T-helper 2 cell treated with Interferon-gamma antibody and Interleukin-4, amounts not matched to agents 100 ng/mL and 5 ng/mL, for 36 hours (primary cell): ENCODE measurements at regions not wholly inside any gene's neighbourhood (a gene's known extent, or its start where the extent isn't known, plus 50 kb on each side); places are given as distances from the start of the nearest gene placed in this dataset.
"Not testable (repeated sequence)": the region's sequence is repeated elsewhere in the genome, so short reads cannot be mapped to it uniquely, and the experiment has no call there.

Source experiments
- intact Hi-C: fragments of 100-400 bp; cut with micrococcal nuclease; formaldehyde crosslinking; loops from one replicate; pipeline ENCODE4 v1.15.1; 2023

DNA sequence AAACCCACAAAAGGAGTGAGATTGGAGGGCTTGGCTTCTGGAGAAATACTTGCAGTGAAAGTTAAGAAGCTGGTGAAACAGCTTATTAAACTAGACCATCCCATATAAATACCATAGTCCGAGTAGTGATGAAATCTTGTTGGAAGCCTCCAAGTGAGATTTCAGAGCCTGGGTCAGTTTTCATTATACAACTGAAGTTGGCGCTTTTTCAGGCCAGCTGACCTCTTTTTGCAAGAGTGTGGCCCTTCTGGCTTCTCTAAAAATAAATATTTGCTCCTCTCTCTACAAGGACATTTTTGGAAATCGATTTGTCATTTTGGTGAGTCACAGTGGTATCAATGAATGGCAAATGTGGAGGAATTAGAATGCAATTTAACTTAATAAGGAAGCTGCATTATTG lies 51.2 kb upstream of the THRB start:
- intact Hi-C loops: no loop called here

DNA sequence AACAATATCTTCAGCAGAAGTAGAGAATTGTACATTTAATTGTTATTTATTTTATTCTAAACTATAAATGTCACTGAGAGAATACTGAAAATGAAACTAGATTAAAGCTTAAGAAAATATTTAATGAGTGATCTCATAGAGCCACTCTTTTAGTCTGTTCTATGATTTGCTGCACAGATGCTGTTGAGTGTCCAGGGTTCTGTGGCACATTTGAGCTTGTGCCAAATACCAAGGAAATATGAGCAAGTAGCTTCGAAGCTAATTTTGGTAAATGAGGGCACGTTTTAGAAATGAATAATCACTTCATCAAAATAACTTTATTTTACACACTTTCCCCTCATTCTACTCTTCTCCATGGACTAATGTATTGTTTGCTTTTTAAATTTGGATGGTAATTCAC lies 53.6 kb upstream of the THRB start:
- intact Hi-C loops: no loop called here

DNA sequence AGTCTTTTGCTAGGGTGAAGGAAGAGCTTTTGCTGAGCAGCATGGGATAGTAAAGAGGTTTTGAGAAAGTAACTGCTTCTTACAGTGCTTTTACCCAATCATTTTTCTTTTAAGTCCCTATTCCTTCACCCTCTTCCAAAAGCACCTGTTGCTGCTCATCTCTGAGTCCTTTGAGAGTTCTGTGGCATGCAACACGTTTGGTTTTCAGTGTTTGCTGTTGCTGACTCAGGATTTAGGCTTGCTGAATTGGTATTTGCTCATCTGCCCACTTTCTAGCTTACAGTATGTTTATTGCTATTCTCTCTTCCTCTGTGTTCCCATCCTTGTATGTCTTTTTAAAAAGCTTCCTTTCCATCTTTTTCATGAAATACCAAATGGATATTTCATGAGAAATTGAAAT lies 55.9 kb upstream of the THRB start:
- intact Hi-C loops: no loop called here

DNA sequence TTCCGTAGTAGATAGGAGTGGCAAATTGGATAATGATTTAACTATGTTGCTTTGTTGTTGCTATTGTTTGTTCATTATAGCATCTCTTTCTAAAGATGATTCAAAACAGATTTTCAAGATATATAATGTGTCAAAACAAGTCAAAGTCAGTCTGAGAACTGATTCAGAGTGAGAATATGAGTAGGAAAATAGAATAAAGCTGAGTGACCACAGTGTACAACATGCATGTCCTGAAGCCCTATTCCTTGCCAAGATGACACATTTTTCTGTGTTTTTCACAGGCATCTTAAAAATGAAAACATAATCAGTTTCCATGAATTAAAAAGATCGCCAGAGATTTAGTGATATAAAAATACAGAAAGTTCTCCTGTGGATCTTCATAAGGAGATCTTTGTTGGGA lies 57.0 kb upstream of the THRB start:
- intact Hi-C loops: no loop called here

DNA sequence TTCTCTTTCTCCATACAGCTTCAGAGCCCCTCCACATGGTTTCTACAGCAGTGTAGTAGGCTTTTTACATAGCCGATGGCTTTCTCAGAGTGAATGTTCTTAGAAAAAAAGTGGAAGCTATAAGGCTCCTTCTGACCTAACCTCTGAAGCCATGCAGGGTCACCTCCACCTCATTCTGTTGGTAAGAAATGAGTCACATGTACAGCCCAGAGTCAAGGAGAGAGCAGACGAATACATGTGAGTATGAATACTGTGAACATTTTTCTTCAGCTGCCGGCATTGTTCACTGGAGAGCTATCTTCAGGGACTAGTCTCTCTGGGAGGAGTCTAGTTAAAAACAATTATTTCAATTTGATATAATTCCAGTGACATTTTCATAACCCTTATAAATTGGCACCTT lies 68.2 kb upstream of the THRB start:
- intact Hi-C loops: no loop called here

DNA sequence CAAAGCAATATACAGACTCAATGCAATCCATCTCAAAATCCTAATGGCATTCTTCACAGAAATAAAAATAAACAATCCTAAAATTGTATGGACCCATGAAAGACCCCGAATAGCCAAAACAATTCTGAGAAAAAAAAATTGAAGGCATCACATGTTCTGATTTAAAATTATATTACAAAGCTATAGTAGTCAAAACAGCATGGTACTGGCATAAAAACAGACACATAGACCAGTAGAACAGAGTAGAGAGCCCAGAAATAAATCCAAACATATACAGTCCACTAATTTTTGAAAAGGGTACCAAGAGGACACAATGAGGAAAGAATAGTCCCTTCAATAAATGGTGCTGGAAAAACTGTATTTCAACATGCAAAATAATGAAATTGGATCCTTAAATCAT lies 70.4 kb upstream of the THRB start:
- intact Hi-C loops: no loop called here

DNA sequence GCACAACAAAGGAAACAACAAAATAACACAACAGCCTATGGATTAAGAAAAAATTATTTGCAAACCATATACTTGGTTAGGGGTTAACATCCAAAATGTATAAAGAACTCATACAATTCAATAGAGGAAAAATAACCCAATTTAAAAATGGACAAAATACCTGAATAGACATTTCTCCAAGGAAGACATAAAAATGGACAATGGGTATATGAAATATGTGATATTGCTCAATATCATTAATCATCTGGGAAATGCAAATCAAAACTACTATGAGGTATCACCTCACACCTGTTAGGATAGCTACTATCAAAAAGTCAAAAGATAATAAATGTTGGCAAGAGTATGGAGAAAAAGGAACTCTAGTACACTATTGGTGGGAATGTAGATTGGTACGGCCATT lies 71.0 kb upstream of the THRB start:
- intact Hi-C loops: no loop called here

DNA sequence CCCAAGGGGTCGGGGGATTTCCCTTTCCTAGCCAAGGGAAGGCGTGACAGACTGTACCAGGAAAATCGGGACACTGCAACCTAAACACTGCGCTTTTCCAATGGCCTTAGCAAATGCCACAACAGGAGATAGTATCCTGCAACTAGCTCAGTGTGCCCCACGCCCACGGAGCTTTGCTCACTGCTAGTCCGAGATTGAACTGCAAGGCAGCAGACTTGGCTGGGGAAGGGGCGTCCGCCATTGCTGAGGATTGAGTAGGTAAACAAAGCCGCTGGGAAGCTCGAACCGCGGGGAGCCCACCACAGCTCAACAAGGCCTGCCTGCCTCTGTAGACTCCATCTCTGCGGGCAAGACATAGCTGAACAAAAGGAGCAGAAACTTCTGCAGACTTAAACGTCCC lies 72.3 kb upstream of the THRB start:
- intact Hi-C loops: no loop called here

DNA sequence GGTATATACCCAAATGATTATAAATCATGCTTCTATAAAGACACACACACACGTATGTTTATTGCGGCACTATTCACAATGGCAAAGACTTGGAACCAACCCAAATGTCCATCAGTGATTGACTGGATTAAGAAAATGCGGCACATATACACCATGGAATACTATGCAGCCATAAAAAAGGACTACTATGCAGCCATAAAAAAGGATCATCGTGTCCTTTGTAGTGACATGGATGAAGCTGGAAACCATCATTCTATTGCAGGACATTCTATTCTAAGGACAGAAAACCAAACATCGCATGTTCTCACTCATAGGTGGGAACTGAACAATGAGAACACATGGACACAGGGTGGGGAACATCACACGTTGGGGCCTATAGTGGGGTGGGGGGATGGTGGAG lies 77.8 kb upstream of the THRB start:
- intact Hi-C loops: not testable (repeated sequence)

DNA sequence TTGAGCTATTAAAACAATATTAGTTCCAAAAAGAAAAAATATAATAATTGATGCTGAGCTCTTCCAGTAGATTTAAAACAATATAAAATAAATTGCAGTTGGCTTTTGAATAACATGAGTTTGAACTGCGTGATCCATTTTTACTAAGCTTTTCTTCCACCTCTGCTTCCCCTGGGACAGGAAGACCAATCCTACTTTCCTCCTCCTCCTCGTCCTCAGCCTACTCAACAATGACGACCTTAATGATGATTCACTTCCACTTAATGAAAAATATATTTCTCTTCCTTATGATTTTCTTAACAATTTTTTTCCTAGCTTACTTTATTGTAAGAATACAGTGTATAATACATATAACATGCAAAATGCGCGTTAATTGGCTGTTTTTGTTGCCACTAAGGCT lies 78.9 kb upstream of the THRB start:
- intact Hi-C loops: no loop called here

DNA sequence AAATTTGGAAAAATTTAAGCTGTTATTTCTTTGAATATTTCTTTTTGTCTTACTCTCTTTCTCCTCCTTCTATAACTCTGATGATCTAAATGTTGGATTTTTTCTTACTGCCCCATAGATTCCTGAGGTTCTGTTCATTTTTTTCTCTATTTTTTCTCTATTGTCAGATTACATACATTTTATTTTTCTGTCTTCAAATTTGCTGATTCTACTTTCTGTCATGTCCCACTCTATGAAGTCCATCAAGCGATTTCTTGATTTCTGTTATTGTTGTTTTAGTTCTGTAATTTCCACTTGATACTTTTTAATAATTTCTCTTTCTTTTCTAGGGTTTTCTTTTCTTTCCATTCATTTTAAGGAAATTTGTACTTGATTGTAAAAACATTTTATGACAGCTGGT lies 83.7 kb upstream of the THRB start:
- intact Hi-C loops: no loop called here

DNA sequence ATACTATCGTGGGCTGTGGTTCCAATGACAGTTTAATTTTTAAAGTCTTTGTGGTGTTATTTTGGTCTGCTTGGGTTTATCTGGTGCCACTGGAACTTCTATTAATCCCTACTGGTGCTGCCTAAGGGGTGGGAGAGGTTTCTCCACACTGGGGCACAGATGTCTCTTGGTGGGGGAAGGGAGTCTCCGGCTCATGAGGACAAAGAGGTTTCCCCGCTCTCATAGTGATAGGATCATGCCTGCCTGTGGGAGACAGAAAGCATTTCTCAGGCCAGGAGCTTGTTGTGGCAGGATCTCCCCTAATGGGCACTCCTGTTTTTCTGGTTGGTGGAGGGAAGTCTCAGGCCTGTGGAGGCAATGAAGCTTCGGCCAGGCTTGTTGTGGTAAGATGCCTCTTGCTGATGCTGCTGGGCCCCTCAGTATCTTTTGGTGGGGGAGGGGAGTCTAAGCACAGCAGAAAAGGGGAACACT lies 84.3 kb upstream of the THRB start:
- intact Hi-C loops: no loop called here

DNA sequence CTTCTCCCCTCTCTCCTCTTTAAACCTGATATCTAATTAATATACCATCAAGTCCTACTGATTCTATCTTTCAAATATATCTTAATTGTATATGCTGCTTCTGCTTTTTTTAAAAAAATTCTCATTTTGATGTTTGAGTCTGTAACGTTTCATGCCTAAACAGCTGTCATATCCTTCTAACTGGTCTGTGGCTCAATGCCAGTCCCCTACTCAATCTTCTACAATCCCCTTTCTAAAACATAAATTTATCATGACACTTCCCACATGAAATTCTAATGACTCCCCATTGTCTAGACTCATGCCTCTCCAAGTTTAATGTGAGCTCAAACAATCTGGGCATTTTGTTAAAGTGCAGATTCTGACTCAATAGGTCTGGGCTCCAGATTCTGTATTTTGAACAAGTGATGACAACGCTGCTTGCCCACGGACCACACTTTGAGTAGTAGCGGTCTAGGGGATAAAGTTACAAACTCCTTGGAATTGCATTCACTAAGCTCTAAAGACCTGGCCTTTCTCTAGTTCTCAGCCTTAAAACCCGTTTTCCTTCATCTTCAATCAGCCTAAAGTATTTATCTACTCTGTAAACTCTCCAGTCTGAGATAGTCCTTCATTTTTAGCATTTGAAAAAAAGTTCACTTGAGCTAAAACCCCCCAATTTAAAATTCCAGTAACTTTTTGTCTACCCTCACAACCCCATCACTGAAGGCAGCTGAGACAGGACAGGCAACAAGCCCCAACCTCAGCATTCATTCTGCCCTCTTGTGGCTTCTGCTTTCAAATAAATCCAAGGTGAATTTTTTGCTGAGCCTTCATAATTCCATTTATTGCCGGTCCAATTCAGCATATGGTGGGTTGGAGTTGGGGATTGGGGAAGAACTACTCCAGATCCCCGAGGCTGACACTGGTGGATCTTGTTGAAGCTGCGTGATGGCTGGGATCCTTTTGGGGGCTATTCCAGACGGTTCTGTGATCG lies 88.1 kb upstream of the THRB start:
- intact Hi-C loops: no loop called here

DNA sequence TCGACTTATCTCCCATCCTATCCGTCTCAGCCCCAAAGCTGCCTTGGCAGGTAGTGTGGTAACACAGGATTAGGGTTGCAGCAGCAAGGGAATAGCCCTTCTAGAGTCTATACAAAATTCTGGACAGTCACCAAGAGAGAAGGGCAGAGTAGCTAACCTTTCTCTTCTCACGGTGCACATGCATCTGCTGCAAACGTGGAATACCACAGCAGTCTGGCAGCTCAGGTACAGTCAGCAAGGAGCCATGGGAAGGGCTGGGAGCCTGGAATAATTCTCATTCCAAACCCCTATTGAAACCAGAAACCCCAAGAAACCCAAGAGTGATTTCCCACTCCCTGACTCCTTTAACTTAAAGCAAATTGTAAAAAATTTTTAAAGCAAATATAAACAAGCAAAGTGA lies 92.3 kb upstream of the THRB start:
- intact Hi-C loops: no loop called here

DNA sequence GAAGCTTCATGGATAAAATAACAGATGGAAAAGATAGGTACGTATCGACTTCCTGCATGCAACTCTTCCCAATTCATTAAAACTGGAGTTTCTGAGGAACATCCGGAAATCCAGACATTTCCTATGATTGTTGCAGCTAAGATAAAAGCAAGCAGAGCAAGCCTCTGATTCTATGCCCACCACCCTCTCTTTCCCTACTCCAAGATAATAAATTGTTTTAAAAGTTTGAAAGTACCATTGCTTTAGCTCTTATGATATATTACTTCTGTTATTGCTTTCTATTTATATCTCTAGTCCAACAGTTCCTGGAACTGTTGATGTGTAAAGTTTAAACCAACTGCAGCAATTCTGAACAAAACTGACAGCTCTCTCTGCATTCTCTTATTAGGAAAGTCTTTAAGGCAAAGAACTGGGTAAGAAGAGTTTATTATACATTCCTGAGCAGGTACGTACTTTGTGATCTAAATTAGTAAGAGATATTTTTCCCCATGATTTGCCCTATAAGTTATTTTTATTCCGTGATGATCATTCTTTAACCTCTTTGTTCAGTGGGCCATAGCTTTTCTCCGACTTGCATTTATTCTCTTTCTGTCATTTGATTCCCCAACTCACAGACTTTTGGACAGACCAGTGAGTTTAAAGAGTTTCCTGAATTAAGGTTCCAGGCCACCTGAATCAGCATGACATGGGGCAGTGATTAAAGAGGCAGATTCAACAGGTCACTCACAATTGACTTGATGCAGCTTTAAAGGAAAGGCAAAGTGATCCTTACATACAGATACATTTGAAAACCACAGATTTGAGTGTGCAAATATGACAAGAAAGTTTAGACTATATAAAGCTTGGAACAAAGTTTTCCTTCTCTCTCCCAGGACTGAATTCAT lies 94.2 kb upstream of the THRB start:
- intact Hi-C loops: no loop called here

DNA sequence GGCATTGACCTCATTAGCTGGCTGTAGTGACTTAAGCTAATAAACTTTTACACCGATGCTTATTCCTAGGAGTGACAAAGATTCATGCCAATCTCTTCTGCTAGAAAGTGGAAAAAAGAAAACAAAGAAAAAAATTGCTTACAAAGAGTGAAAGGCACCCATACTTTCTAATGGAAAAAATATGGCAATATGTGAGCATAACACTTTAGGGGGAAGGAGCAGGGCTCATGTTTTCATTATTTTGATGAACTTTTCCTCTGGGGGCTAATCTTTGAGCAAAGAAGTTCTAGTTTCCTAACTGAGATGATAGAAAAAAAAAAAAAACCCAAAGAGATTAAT lies 94.8 kb upstream of the THRB start:
- intact Hi-C loops: no loop called here

DNA sequence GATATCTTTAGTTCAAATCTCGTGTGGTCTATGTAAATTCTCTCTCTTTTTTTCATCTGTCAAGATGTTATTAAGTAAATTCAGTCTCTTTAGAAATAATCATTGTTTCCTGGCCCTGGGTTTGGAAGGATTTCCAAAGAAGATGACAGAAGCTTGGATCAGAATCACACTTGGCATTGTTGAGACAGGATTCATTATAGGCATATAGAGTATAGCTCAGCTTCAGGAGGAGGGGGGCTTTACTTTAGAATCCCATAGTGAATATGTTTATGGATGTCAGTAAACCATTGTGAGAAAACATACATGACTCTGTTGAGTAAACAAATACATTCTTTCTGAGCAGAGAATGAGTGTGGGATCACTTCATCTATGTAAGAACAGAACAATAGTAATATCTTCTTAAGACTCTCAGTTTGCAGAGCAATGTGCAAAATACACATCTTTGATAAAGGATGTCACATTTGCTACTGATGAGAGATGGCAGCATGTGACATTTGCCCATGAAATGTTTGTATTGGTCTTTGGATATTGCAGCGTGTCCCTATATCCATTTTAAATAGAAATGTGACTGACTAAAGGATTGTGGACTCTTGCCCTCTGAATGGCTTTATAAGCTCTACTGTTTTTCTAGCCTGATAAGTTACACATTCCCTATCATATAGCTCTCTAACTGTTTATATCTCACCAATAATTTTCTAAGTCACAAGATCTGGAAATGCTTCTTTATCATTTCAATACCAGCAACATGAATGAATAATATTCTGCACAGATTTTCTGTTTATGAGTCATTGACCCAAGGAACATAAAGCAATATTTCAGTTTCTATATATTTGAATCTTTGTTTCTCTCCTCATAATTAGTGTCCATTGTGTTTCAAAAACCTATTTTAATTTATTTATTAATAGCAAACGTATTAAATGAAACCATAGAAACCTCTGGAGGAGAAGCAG lies 95.6 kb upstream of the THRB start:
- intact Hi-C loops: no loop called here

DNA sequence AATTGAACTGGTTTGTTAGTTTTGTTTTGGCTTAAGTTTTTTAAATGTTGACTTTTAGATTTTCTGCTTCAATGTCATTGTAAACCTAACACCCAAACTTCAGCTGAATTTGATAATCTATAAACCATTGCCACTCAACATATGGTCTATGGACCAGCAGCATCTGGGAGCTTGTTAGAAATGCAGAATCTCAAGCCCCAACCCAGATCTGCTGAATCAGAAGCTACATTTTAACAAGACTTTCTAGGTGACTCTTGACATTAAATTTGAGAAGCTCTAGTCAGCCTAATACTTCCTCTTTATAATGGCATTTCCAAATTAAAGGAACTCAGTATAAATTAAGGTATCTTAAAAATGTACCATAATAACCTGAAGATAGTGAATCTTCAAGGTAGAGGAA lies 96.5 kb upstream of the THRB start:
- intact Hi-C loops: no loop called here

DNA sequence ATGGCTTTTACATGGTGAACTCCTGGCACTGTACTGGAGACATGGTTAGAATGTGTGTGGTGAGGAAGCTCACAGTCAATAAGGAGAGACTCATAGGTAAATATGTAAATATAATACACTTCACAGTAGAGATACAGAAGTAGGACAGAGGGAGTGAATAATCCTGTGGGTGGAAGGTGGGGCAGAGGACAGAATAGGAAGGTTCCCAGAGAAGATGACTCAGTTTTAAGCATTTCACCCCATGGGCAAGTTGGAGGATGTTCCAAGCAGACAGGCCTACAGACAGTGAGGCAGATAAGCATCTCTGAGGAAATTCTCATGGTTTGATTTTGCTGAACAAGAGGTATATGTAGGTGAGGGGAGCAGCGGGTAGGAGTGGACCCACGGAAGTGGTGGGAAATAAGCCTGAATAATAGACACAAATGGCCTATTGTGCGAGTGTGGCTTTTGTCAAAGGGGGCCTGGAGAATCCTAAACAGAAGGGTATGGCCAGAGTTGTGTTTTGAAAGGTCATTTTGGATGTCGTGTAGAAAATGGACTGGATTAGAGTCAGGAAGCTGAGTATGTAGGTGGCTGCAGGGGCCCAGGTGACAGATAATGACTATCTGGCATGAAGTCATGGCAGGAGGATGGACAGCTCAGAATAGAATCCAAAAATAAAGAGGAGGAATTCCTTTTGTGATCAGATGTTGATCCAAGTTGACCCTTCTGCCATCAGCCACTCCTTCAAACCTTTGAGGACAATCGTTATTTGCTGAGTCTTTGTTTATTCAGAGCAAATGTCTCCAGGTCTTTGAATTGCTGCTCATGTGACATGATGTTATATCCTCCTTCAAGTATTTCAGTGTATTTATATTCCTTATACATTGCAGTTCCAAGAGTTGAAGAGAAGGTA lies 97.3 kb upstream of the THRB start:
- intact Hi-C loops: no loop called here

DNA sequence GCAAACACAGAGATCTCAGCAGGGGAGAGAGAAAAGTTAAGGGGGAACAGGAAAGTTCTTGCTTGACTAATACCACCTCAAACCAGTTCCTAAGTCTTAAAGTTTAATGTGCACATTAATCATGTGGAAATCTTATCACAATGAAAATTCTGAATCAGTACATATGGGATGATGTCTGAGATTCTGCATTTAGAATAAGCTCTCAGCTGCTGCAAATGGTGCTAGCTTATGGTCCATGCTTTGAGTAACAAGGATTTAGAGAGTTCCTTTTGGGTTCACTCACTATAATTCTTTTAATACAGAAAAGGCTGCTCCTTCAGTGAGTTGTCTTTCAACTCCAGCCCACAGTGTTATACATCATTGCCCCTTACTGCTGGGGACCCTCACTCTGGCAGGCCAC lies 99.5 kb upstream of the THRB start:
- intact Hi-C loops: no loop called here
